ENCODE measurements at regions not wholly inside any gene's neighbourhood (a gene's known extent, or its start where the extent isn't known, plus 50 kb on each side); places are given as distances from the start of the nearest gene placed in this dataset.
"Not testable (repeated sequence)": the region's sequence is repeated elsewhere in the genome, so short reads cannot be mapped to it uniquely, and the experiment has no call there.

GRCh38 chr13:86253497-86253896 lies 454.3 kb upstream of the SLITRK6 start:
- DNase-seq: not testable (repeated sequence)

- not testable (repeated sequence) for DNase-seq
Measured at GRCh38 chr13:86255820-86256219, 456.6 kb upstream of the SLITRK6 start.

- DNase-seq: no peak
Measured at GRCh38 chr13:86269511-86269910, 470.3 kb upstream of the SLITRK6 start.

- peak; percentile 57 for DNase-seq
Measured at GRCh38 chr13:86282442-86282841, 483.2 kb upstream of the SLITRK6 start.

GRCh38 chr13:86283031-86283430 lies 483.8 kb upstream of the SLITRK6 start:
- DNase-seq: peak; percentile 57

- DNase-seq: no peak
Measured at GRCh38 chr13:86298725-86299124, 499.5 kb upstream of the SLITRK6 start.

GRCh38 chr13:86299128-86299527 lies 499.9 kb upstream of the SLITRK6 start:
- no peak for DNase-seq

GRCh38 chr13:86309881-86310280 lies 510.7 kb upstream of the SLITRK6 start:
- DNase-seq: no peak

GRCh38 chr13:86313421-86313820 lies 514.2 kb upstream of the SLITRK6 start:
- DNase-seq: no peak

- DNase-seq: no peak
Measured at GRCh38 chr13:86318450-86318849, 519.2 kb upstream of the SLITRK6 start.

- DNase-seq: no peak
Measured at GRCh38 chr13:86324191-86324590, 525.0 kb upstream of the SLITRK6 start.

GRCh38 chr13:86355301-86355700 lies 556.1 kb upstream of the SLITRK6 start:
- DNase-seq: no peak

GRCh38 chr13:86357106-86357505 lies 557.9 kb upstream of the SLITRK6 start:
- DNase-seq: no peak

- DNase-seq: not testable (repeated sequence)
Measured at GRCh38 chr13:86363749-86364148, 564.5 kb upstream of the SLITRK6 start.

- DNase-seq: no peak
Measured at GRCh38 chr13:86368924-86369323, 569.7 kb upstream of the SLITRK6 start.

- DNase-seq: no peak
Measured at GRCh38 chr13:86377451-86377850, 578.2 kb upstream of the SLITRK6 start.

- no peak for DNase-seq
Measured at GRCh38 chr13:86378628-86379027, 579.4 kb upstream of the SLITRK6 start.

- no peak for DNase-seq
Measured at GRCh38 chr13:86383151-86383550, 583.9 kb upstream of the SLITRK6 start.

- no peak for DNase-seq
Measured at GRCh38 chr13:86383561-86383960, 584.3 kb upstream of the SLITRK6 start.

- no peak for DNase-seq
Measured at GRCh38 chr13:86397635-86398034, 598.4 kb upstream of the SLITRK6 start.

- no peak for DNase-seq
Measured at GRCh38 chr13:86399572-86399971, 600.4 kb upstream of the SLITRK6 start.

- DNase-seq: no peak
Measured at GRCh38 chr13:86402500-86402899, 603.3 kb upstream of the SLITRK6 start.

GRCh38 chr13:86403181-86403580 lies 604.0 kb upstream of the SLITRK6 start:
- no peak for DNase-seq

- DNase-seq: no peak
Measured at GRCh38 chr13:86409466-86410241, 610.4 kb upstream of the SLITRK6 start.
